Muscle layer of duodenum (tissue), 2 donors: ENCODE measurements at regions not wholly inside any gene's neighbourhood (a gene's known extent, or its start where the extent isn't known, plus 50 kb on each side); places are given as distances from the start of the nearest gene placed in this dataset.

ENCODE experiments used
- H3K27ac ChIP-seq: one replicate; pipeline ENCODE4 v1.7.0; 2013; ENCODE audit warnings: mild to moderate bottlenecking, low read length
- H3K27me3 ChIP-seq: one replicate; pipeline ENCODE4 v1.7.0; 2013; ENCODE audit warnings: low read depth, mild to moderate bottlenecking, control low read depth, low read length
- H3K36me3 ChIP-seq, 2 donors: one replicate each; pipeline ENCODE4 v1.7.0; 2013; ENCODE audit warnings: low read length in 2 of 2, control low read depth in 1 of 2, mild to moderate bottlenecking in 1 of 2; ENCODE audit not compliant: insufficient read depth in 2 of 2, control insufficient read depth in 1 of 2
- H3K4me1 ChIP-seq, 2 donors: one replicate each; pipeline ENCODE4 v1.7.0; 2013; ENCODE audit warnings: low read length in 2 of 2, mild to moderate bottlenecking in 2 of 2, control low read depth in 1 of 2, moderate library complexity in 1 of 2; ENCODE audit not compliant: insufficient read depth in 2 of 2, control insufficient read depth in 1 of 2
- H3K4me3 ChIP-seq, 2 donors: one replicate each; pipeline ENCODE4 v1.7.0; 2013; ENCODE audit warnings: low read length in 2 of 2, low read depth in 1 of 2, mild to moderate bottlenecking in 1 of 2
- H3K9me3 ChIP-seq, 2 donors: one replicate each; pipeline ENCODE4 v1.7.0; 2013; ENCODE audit warnings: low read length in 2 of 2, control low read depth in 1 of 2, mild to moderate bottlenecking in 1 of 2; ENCODE audit not compliant: control insufficient read depth in 1 of 2
- donor health status: healthy.

DNA sequence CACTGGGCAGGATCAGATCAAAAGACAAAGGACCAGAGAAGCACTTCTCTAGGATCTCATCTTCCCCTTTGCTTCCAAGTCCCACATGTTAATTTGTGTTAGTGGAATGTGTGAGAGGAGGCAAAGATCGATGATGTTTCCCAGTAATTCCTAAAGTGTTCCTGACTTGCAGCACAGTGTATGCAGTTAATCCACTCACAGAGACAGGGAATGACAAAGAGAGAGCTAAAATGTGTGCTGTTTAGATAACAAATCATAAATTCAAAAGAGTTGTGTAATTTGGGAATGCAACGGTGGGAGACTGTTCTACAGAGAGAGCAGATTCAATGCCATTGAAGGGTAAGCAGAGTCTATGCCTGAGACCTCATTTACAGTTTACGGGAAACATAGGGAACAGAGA is 132.0 kb upstream of the SVIL start:
- Histone ChIP-seq H3K27me3 (no peaks in the 10 kb centered on the region), H3K4me1 (peaks cover 0 to 8% of the 10 kb centered on the region in 2 donors), H3K36me3 (no peaks in the 10 kb centered on the region), H3K4me3 (no peak overlapping the region), H3K9me3 (no peaks in the 10 kb centered on the region), H3K27ac (no peak overlapping the region)

DNA sequence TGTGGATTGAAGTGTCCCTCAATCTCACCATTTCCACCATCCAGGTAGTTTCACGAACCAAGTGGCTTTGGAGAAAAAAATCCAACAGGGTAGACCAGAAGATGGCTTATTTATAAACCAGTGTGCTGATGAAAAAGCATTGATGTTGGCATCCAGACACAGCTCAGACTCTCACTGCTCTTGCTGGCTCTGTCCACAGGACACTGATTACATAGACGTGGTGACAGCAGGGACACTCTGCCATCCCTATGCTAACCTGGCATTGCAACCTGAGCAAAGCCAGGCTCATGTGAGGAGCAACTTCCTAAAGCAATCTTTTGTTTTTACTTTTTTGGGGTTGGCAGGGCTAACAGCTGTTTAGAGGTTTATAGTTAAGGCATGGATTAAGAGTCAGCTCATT is 130.6 kb upstream of the SVIL start:
- no peak overlapping the region for H3K27ac ChIP-seq
- H3K4me1 ChIP-seq = peaks cover 0 to 8% of the 10 kb centered on the region in 2 donors
- H3K4me3 ChIP-seq = no peak overlapping the region
- no peaks in the 10 kb centered on the region for H3K27me3 ChIP-seq
- no peaks in the 10 kb centered on the region for H3K36me3 ChIP-seq
- H3K9me3 ChIP-seq = no peaks in the 10 kb centered on the region

DNA sequence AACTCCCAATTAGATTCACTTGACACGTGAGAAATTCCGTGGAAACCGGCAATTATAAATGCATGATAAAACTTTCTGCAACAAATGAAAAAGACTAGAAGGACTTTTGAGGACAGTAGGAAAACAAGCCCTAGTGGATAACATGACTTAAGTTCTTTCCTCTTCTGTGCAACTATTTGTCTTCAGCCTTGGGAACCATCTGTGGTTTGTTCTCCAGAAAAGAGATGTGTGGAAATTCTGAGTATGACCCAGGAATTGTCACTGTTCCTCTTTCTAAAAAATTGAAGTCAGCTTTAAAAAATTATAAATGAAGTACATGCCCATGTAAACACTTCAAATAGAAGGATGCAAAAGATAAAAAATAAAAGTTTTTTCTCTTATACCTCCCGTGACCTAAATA is 128.6 kb upstream of the SVIL start:
- Histone ChIP-seq H3K27ac (no peak overlapping the region), H3K27me3 (no peaks in the 10 kb centered on the region), H3K4me1 (peaks cover 0 to 10% of the 10 kb centered on the region in 2 donors), H3K4me3 (no peak overlapping the region), H3K9me3 (no peaks in the 10 kb centered on the region), H3K36me3 (no peaks in the 10 kb centered on the region)

DNA sequence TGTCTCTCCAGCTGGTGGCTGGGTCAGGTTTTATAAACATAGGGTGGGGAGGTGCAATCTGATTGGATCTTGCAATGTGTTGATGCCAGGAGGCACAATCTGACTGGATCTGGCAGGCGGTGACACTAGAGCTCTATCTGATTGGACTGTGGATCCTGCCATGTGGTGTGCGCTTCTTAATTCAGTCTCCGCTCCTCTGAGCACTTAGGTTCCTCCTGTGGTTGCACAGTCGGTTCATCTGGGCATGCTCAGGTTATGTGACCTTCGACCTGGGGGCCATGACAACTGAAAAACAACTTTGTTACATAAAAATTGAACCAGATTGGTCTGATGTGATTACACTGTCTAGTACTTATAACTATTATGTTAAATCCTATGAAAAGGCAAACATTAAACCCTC is 127.1 kb upstream of the SVIL start:
- H3K27ac ChIP-seq = no peak overlapping the region

DNA sequence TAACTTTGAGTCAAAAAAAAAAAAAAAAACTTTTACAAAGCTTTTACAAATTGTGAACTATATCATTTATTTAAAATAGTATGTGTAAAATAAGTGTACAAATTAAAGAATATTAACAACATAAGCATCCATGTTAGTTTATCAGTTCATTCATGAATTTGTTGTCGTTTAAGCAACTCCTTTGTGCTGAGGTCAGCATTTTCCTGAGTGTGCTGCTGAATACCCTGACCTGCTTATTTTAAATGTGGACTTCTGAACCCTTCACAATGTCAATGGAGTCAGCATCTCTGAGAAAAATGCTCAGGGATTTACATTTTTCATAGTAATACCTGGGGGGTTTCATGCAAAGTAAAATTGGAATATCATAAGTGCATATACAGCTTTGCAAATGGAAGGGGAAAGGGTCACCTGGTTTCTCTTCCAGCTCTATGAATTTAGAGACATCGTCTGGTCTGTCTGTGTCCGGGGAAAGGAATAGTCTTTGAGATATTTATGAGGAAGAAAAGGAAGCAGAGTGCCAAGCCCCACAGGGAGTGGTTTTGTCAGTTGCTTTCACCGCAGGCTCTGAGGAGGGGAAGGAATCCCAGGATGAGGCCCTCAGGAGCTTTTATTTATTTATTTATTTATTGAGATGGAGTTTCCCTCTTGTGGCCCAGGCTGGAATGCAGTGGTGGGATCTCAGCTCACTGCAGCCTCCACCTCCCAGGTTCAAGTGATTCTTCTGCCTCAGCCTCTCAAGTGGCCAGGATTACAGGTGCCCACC is 125.5 kb upstream of the SVIL start:
- H3K27ac ChIP-seq = no peak overlapping the region
- no peak overlapping the region for H3K4me3 ChIP-seq
- no peaks in the 10 kb centered on the region for H3K27me3 ChIP-seq
- no peaks in the 10 kb centered on the region for H3K36me3 ChIP-seq
- no peaks in the 10 kb centered on the region for H3K9me3 ChIP-seq
- peaks cover 0 to 20% of the 10 kb centered on the region in 2 donors for H3K4me1 ChIP-seq

More for the DNA sequence above, 127.1 kb upstream of the SVIL start:
- Histone ChIP-seq H3K4me1 (peaks cover 0 to 20% of the 10 kb centered on the region in 2 donors), H3K9me3 (no peaks in the 10 kb centered on the region), H3K4me3 (no peak overlapping the region), H3K27me3 (no peaks in the 10 kb centered on the region), H3K36me3 (no peaks in the 10 kb centered on the region)

DNA sequence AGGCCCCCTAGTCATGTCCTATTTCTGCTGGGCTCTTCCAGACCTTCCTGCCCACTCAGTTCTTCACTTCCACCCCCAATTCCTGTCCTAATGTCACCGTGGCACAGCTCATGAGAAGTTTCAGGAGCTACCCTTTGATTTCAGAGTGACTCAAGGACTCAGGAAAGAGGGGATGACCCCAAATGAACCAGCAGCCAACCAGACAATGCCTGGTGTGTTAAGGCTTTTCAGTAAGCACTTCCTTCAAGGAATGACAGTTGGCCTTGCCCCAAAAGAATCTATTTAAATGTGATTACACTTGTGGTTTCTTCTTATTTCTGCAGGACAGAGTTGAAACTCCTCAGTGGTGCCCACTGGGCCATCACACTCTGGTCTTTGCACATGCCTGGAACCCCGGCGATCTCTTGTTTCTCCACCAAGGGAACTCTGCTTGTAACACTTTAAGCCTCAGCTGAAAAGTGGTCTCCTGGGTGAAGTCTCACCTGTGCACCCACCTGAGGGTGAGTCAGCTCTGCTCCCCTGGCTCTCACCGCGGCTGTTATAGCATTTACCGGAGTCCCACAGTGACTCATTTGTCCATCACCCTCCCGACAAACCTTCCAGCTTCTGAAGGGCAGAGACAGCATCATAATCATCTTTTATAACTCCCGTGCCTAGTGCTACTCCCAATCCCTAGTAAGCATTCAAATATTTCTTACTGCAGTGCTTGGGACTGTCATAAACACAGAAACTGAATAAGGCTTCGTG is 123.0 kb upstream of the SVIL start:
- Histone ChIP-seq H3K27me3 (no peaks in the 10 kb centered on the region), H3K4me3 (no peak overlapping the region), H3K36me3 (no peaks in the 10 kb centered on the region), H3K9me3 (no peaks in the 10 kb centered on the region), H3K27ac (no peak overlapping the region), H3K4me1 (peaks cover 0 to 11% of the 10 kb centered on the region in 2 donors)

DNA sequence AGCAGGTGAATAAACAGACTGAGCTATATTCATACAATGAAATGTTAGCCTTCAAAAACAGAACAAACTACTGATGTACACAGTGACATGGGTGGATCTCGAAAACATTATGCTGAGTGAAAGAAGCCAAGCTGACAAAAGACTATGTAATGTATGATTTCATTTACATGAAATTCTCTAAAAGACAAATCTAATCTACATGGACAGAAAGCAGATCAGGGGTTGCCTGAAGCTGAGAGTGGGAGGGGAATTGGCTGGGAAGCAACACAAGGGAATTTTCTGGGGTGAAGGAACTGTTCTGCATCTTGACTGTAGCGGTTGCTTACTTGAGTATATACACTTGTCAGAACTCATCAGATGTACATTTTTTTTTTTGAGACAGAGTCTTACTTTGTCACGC is 121.7 kb upstream of the SVIL start:
- no peaks in the 10 kb centered on the region for H3K9me3 ChIP-seq
- H3K27me3 ChIP-seq = no peaks in the 10 kb centered on the region
- H3K27ac ChIP-seq = no peak overlapping the region
- H3K4me3 ChIP-seq = no peak overlapping the region
- H3K36me3 ChIP-seq = no peaks in the 10 kb centered on the region
- peaks cover 0 to 11% of the 10 kb centered on the region in 2 donors for H3K4me1 ChIP-seq

DNA sequence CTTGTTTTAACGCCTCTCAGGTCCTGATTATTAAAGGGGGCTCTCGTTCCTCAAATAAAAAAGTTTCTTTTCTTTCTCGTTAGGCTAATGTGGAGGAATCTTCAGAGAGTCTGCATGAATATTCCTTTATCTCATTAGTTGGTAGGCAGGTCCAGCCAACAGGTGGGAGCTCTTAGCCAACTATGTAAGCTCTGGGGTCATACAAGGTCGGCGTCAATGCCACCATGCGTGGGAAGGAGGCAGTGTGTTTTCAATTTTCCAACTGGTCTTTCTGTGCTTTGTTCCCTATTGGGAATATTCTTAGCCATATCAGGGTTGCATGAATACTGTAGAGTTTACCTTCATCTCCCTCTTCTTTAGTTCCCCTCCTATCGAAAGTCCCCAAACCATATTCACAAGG is 118.5 kb upstream of the SVIL start:
- H3K9me3 ChIP-seq = no peaks in the 10 kb centered on the region
- H3K27ac ChIP-seq = no peak overlapping the region
- peaks cover 0 to 9% of the 10 kb centered on the region in 2 donors for H3K4me1 ChIP-seq
- no peaks in the 10 kb centered on the region for H3K36me3 ChIP-seq
- no peaks in the 10 kb centered on the region for H3K27me3 ChIP-seq
- no peak overlapping the region for H3K4me3 ChIP-seq

DNA sequence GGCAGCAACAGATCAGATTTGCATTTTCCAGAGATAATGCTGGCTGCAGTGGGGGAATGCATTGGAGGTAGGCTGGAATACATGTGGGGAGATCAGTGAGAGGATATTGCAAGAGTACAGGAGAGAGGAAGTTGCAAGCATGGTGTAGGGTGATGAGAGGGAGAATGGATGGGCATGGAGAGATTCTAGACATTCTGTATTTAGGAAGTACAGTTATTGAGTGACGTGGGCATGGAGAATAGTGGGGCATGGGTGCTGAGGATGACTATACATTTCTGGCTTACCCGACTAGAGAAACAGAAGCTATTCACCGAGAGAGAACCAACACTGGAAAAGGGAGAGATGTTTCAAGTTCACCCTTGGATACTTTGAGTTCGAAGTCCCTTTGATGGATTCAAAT is 116.9 kb upstream of the SVIL start:
- no peak overlapping the region for H3K27ac ChIP-seq
- H3K4me1 ChIP-seq = peaks cover 0 to under 1% of the 10 kb centered on the region in 2 donors
- H3K4me3 ChIP-seq = no peak overlapping the region
- no peaks in the 10 kb centered on the region for H3K27me3 ChIP-seq
- H3K36me3 ChIP-seq = no peaks in the 10 kb centered on the region
- no peaks in the 10 kb centered on the region for H3K9me3 ChIP-seq

DNA sequence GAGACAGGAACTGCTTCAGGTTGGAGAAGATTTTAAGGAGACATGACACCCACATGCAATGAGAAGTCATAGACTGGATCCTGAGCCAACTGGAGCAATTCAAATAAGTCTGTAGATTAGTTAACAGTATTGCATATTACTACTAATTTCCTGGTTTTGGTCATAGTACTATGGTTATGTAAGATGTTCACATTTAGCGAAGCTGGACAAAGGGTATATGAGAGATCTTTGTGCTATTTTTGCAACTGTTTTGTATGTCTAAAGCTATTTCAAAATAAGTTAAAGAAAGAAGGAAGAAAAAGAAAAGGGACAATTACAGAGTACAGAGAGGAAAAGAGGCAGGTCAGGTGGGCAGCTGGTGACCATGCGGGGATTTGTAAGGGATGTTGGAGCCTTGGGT is 116.5 kb upstream of the SVIL start:
- no peak overlapping the region for H3K27ac ChIP-seq
- no peaks in the 10 kb centered on the region for H3K36me3 ChIP-seq
- no peaks in the 10 kb centered on the region for H3K27me3 ChIP-seq
- peaks cover 4 to 5% of the 10 kb centered on the region in 2 donors for H3K4me1 ChIP-seq
- no peak overlapping the region for H3K4me3 ChIP-seq
- H3K9me3 ChIP-seq = no peaks in the 10 kb centered on the region

DNA sequence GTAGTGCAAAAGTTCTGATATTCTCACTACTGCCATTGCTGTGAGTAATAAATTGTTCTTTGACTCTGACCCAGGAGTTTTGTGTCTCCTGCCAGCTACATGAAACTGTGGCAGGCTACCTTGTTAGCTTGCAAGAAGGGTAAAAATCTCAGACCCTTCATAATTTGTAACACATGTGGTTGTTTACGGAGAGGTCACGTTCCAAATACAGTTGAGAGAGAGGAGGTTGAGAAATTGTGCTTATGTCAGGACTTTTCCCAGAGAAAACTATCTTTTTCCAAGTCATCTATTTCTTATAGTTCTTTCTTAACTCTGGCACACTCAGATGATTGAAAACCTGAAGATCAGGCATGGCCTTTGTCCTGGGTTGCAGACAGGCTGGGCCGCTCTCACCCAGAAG is 114.4 kb upstream of the SVIL start:
- Histone ChIP-seq H3K27me3 (no peaks in the 10 kb centered on the region), H3K4me3 (no peak overlapping the region), H3K27ac (no peak overlapping the region), H3K4me1 (peaks cover 8 to 15% of the 10 kb centered on the region in 2 donors), H3K9me3 (no peaks in the 10 kb centered on the region), H3K36me3 (no peaks in the 10 kb centered on the region)
